Kidney (tissue), 13 donors: ENCODE measurements at regions not wholly inside any gene's neighbourhood (a gene's known extent, or its start where the extent isn't known, plus 50 kb on each side); places are given as distances from the start of the nearest gene placed in this dataset.

Source experiments
- DNase-seq, 5 donors: peaks; one replicate each; pipeline ENCODE4 v3.0.0-alpha.2; 2013 to 2020
- FAIRE-seq: peaks from 2 replicates; lab custom pipeline; 2012; peaks lifted over from hg19 to GRCh38; lab: Jason Lieb, UNC
- H3K27ac ChIP-seq, 2 donors: one replicate each; pipeline ENCODE4 v1.7.0; 2013; ENCODE audit warnings: low read depth in 2 of 2, low read length in 2 of 2, inconsistent platforms in 1 of 2
- H3K27me3 ChIP-seq: one replicate; pipeline ENCODE4 v1.7.1; 2013; ENCODE audit warnings: low read length, inconsistent platforms; ENCODE audit not compliant: control insufficient read depth, insufficient read depth
- H3K36me3 ChIP-seq, 3 donors: one replicate each; pipeline versions ENCODE4 v1.7.0 to v1.7.1; 2013; ENCODE audit warnings: low read length in 3 of 3, control low read depth in 1 of 3, inconsistent platforms in 1 of 3; ENCODE audit not compliant: insufficient read depth in 3 of 3, control insufficient read depth in 2 of 3
- H3K4me1 ChIP-seq, 3 donors: one replicate each; pipeline versions ENCODE4 v1.7.0 to v1.7.1; 2013; ENCODE audit warnings: low read length in 3 of 3, inconsistent platforms in 1 of 3, low read depth in 1 of 3; ENCODE audit not compliant: control insufficient read depth in 2 of 3, insufficient read depth in 2 of 3
- H3K4me3 ChIP-seq, 3 donors: one replicate each; pipeline versions ENCODE4 v1.7.0 to v1.8.1; 2013; ENCODE audit warnings: low read length in 3 of 3, control low read depth in 1 of 3, inconsistent platforms in 1 of 3
- H3K9ac ChIP-seq, 3 donors: one replicate each; pipeline versions ENCODE4 v1.7.0 to v1.7.1; 2013; ENCODE audit warnings: low read length in 3 of 3, control low read depth in 1 of 3, inconsistent platforms in 1 of 3
- H3K9me3 ChIP-seq, 3 donors: one replicate each; pipeline versions ENCODE4 v1.7.0 to v1.7.1; 2013; ENCODE audit warnings: low read length in 3 of 3, control low read depth in 1 of 3, inconsistent platforms in 1 of 3; ENCODE audit not compliant: control insufficient read depth in 2 of 3, insufficient read depth in 1 of 3
- intact Hi-C: fragments of 100-400 bp; cut with DNase I; formaldehyde crosslinking; loops from one replicate; pipeline ENCODE4 v1.11.1; 2022
- TF ChIP-seq, protein P1 (sequence below): IDR thresholded peaks from 3 replicates; pipeline ENCODE4 v1.5.1; 2012; ENCODE audit warnings: mild to moderate bottlenecking, moderate library complexity, borderline replicate concordance; ENCODE audit not compliant: insufficient read depth; ENCODE audit errors: extremely low read depth
- donor health status: control.
- donor health status: control.
- donor health status: control.
- donor health status: control.
- donor health status: control.
- donor health status: DM: yes; HTN: yes; CAD: no.
- donor health status: Normal renal cell carcinoma (clear cell type).

DNA sequence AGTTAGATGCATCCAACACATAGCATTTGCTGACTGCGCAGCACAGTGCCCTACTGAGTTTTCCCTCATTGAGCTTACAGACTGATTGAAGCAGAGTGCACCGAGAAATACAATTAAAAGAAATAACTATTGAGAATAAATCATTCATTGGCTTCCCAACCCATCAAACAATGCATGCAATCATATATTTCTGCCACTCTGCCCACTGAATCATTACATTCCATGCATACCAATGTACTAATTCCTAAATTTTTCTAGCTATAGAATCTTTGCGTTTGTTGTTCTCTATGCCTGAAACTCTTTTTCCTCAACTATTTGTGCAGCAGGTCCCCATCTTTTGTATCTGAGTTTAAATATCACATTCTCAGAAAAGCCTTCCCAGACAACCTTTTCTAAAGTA, 783.8 kb downstream of the SORCS1 start:
- no peak overlapping the region for H3K27ac ChIP-seq
- intact Hi-C loops = no loop called here
- no peak for DNase-seq
- TF ChIP-seq, protein P1, sequence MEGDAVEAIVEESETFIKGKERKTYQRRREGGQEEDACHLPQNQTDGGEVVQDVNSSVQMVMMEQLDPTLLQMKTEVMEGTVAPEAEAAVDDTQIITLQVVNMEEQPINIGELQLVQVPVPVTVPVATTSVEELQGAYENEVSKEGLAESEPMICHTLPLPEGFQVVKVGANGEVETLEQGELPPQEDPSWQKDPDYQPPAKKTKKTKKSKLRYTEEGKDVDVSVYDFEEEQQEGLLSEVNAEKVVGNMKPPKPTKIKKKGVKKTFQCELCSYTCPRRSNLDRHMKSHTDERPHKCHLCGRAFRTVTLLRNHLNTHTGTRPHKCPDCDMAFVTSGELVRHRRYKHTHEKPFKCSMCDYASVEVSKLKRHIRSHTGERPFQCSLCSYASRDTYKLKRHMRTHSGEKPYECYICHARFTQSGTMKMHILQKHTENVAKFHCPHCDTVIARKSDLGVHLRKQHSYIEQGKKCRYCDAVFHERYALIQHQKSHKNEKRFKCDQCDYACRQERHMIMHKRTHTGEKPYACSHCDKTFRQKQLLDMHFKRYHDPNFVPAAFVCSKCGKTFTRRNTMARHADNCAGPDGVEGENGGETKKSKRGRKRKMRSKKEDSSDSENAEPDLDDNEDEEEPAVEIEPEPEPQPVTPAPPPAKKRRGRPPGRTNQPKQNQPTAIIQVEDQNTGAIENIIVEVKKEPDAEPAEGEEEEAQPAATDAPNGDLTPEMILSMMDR = no peak
- H3K4me1 ChIP-seq = no peaks in the 10 kb centered on the region
- no peaks in the 10 kb centered on the region for H3K27me3 ChIP-seq
- no peak overlapping the region for H3K9ac ChIP-seq
- no peaks in the 10 kb centered on the region for H3K36me3 ChIP-seq
- no peak for FAIRE-seq
- no peak overlapping the region for H3K4me3 ChIP-seq
- no peaks in the 10 kb centered on the region for H3K9me3 ChIP-seq

DNA sequence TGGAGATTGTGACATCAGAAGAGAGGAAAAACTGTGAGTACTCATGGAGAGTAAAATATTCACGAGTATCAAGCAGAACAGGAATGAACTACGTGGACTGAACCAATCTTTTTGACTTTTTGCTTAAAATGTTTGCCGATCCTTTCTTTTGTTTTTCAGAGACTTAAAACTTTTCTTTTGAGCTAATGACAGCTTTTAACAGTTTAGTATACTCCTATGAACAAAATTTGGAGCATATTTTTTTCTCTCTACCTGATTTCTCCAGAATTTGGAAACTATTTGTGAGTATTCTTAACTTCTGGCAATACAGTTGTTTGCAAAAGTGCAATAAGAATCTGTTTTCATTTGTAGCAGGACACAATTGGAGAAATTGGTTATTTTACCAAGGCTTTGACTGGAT, 786.3 kb downstream of the SORCS1 start:
- TF ChIP-seq, protein P1 = no peak
- Histone ChIP-seq H3K4me3 (no peak overlapping the region), H3K27me3 (no peaks in the 10 kb centered on the region), H3K27ac (no peak overlapping the region), H3K4me1 (no peaks in the 10 kb centered on the region), H3K36me3 (no peaks in the 10 kb centered on the region), H3K9me3 (no peaks in the 10 kb centered on the region), H3K9ac (no peak overlapping the region)
- no peak for FAIRE-seq
- intact Hi-C loops = no loop called here
- DNase-seq = no peak

DNA sequence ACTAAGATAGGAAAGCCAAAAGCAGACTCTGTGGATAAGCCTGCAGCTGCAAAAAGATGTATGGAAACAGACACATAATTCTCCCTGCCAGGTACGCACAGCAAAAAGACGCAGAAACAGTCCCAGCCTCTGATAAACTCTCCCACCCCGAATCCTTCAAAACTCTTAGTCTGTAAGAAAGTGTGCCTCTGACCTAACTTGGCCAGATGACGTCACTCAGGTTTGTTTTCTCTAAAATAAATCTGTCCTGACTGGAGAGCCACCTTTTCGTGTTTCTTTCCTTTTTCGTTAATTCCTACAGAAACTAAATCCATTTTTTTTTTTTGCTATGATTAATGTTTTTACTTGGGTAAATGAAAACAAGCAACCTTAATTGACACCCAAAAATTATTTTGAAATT, 793.8 kb downstream of the SORCS1 start:
- intact Hi-C loops = no loop called here
- no peak for FAIRE-seq
- no peak overlapping the region for H3K27ac ChIP-seq

More for the DNA sequence above, 793.8 kb downstream of the SORCS1 start:
- Histone ChIP-seq H3K4me3 (no peak overlapping the region), H3K9ac (no peak overlapping the region), H3K27me3 (no peaks in the 10 kb centered on the region), H3K9me3 (no peaks in the 10 kb centered on the region), H3K4me1 (no peaks in the 10 kb centered on the region), H3K36me3 (no peaks in the 10 kb centered on the region)
- TF ChIP-seq, protein P1 = no peak
- no peak for DNase-seq
